Sigmoid colon (tissue), 6 donors: ENCODE measurements at regions not wholly inside any gene's neighbourhood (a gene's known extent, or its start where the extent isn't known, plus 50 kb on each side); places are given as distances from the start of the nearest gene placed in this dataset.
"Not testable (repeated sequence)": the region's sequence is repeated elsewhere in the genome, so short reads cannot be mapped to it uniquely, and the experiment has no call there.

Experiments used
- DNase-seq: peaks from one replicate; pipeline ENCODE4 v3.0.0-alpha.2; 2019
- H3K27ac ChIP-seq, 4 donors: fragments of 200-600 bp; sonication (generic); one replicate each; pipeline ENCODE4 v1.5.1; 2016 to 2019; ENCODE audit warnings: mild to moderate bottlenecking in 1 of 4
- H3K27me3 ChIP-seq, 3 donors: fragments of 200-600 bp; sonication (generic); one replicate each; pipeline ENCODE4 v1.5.1; 2019; ENCODE audit warnings: mild to moderate bottlenecking in 1 of 3
- H3K36me3 ChIP-seq, 4 donors: fragments of 200-600 bp; sonication (generic); one replicate each; pipeline ENCODE4 v1.5.1; 2016 to 2019
- H3K4me1 ChIP-seq, 4 donors: fragments of 200-600 bp; sonication (generic); one replicate each; pipeline ENCODE4 v1.5.1; 2017 to 2019
- H3K4me3 ChIP-seq, 4 donors: fragments of 200-600 bp; sonication (generic); one replicate each; pipeline ENCODE4 v1.5.1; 2017 to 2019; ENCODE audit warnings: mild to moderate bottlenecking in 2 of 4, moderate library complexity in 1 of 4
- H3K9me3 ChIP-seq, 4 donors: fragments of 200-600 bp in 3 of 4; sonication (generic) in 3 of 4; one replicate each; pipeline versions ENCODE4 v1.5.1 to v1.6.1; 2013 to 2019
- EP300 ChIP-seq, 4 donors: sonication (generic); formaldehyde crosslinking; IDR thresholded peaks; one replicate each; pipeline ENCODE4 v1.6.1; 2017; ENCODE audit warnings: antibody characterized with exemption in 4 of 4
- POLR2A ChIP-seq, 2 donors: fragments of 450-650 bp; IDR thresholded peaks; one replicate each; pipeline ENCODE4 v1.6.1; 2016; ENCODE audit warnings: antibody characterized with exemption in 2 of 2, mild to moderate bottlenecking in 2 of 2, moderate library complexity in 2 of 2
- POLR2AphosphoS5 ChIP-seq, 4 donors: sonication (generic); formaldehyde crosslinking; IDR thresholded peaks; one replicate each; pipeline ENCODE4 v1.6.1; 2017; ENCODE audit warnings: antibody characterized with exemption in 4 of 4
- WGBS, 2 donors: extraction: QIAGEN DNeasy Blood & Tissue Kit; methylation state at CpG; one replicate each; pipeline ENCODE4 v1.1.7; 2013; 5-methylcytosine and 5-hydroxymethylcytosine counted together
- intact Hi-C: fragments of 100-400 bp; cut with DNase I; formaldehyde crosslinking; loops from one replicate; pipeline ENCODE4 v1.15.1; 2023
- TF ChIP-seq, protein P1 (sequence below), 4 experiments: fragments of 450-650 bp in 3 of 4; fragments of 200-600 bp in 1 of 4; IDR thresholded peaks; one replicate each; pipeline ENCODE4 v1.5.1; 2016 to 2019; ENCODE audit warnings: antibody characterized with exemption in 4 of 4, mild to moderate bottlenecking in 3 of 4, moderate library complexity in 2 of 4
- donor health status: healthy with polysubstance abuse.
- donor health status: healthy.

DNA sequence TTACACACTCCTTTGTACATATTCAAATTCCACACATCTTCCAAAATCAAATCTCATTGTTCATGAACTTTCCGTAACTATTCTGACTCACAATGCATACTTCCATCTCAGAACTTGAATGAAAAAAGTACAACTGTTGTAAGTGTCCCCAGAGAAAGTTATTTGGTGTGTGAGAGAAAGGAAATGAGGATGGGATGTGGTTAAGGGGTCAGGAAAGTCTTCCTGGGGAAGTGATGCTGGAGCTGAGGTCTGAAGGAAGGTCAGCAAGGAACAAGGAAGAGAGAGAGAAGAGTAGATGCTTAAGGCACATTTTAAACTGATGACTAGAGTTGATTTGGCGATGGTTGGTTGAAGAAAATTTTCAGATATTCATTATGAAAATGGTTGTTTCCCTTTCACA lies 340.0 kb upstream of the STXBP6 start:
- TF ChIP-seq, protein P1, sequence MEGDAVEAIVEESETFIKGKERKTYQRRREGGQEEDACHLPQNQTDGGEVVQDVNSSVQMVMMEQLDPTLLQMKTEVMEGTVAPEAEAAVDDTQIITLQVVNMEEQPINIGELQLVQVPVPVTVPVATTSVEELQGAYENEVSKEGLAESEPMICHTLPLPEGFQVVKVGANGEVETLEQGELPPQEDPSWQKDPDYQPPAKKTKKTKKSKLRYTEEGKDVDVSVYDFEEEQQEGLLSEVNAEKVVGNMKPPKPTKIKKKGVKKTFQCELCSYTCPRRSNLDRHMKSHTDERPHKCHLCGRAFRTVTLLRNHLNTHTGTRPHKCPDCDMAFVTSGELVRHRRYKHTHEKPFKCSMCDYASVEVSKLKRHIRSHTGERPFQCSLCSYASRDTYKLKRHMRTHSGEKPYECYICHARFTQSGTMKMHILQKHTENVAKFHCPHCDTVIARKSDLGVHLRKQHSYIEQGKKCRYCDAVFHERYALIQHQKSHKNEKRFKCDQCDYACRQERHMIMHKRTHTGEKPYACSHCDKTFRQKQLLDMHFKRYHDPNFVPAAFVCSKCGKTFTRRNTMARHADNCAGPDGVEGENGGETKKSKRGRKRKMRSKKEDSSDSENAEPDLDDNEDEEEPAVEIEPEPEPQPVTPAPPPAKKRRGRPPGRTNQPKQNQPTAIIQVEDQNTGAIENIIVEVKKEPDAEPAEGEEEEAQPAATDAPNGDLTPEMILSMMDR (IDR thresholded peaks at IDR 0.05): no peak
- TF ChIP-seq POLR2A (IDR thresholded peaks at IDR 0.05) (no peak), EP300 (IDR thresholded peaks at IDR 0.05) (no peak), POLR2AphosphoS5 (IDR thresholded peaks at IDR 0.05) (no peak)
- Histone ChIP-seq H3K9me3 (peaks cover 0 to 2% (median 0%) of the 10 kb centered on the region in 4 donors), H3K27ac (no peak overlapping the region), H3K27me3 (no peaks in the 10 kb centered on the region), H3K36me3 (no peaks in the 10 kb centered on the region), H3K4me3 (no peak overlapping the region), H3K4me1 (no peaks in the 10 kb centered on the region)
- 83 to 96% methylated on average over 2 of the region's 2 CpGs for WGBS, 2 donors
- intact Hi-C loops: no loop called here
- no peak for DNase-seq

DNA sequence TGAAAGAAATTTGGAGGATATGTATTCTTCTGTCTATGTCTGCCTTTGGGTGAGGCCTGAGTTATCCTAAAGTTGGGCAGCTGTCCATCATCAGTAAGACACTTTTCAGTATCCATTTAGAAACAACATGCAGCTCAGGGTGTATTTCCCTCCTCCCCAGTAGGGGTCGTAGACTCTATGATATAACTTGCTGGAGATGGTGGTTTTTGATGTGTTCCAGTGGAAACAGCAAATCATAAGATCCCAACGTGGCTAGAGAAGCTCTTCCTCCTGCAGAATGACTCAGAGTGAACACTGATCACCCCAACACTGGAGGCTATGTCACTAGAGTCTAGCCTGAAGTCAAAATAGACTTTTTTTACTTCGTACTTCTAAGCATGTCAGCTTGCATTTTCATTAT lies 331.6 kb upstream of the STXBP6 start:
- intact Hi-C loops: no loop called here

DNA sequence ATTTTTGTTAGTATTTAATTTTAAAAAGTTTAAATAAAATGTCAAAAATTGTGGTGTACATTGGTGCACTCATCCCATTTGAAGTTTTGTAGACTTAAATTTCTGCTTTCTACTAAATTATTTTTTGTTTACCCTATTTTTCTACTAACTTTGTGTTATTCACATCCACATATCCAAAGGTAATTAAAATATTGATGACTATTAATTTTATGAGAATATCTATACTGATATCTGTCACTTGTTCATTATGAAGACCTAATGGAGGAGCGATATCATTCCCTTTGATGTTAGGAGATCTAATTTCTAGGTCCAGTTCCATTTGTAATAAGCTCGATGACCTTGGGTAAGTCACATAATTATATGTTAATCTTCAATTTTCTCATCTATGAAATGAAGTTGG lies 325.7 kb upstream of the STXBP6 start:
- peaks cover 0 to 4% (median 0%) of the 10 kb centered on the region in 4 donors for H3K9me3 ChIP-seq
- H3K4me1 ChIP-seq: no peaks in the 10 kb centered on the region
- no peak overlapping the region for H3K4me3 ChIP-seq
- no peak for DNase-seq
- H3K27ac ChIP-seq: no peak overlapping the region
- intact Hi-C loops: no loop called here
- no peaks in the 10 kb centered on the region for H3K27me3 ChIP-seq
- TF ChIP-seq POLR2A (IDR thresholded peaks at IDR 0.05) (no peak), EP300 (IDR thresholded peaks at IDR 0.05) (no peak)
- TF ChIP-seq, protein P1 (IDR thresholded peaks at IDR 0.05): no peak
- WGBS, 2 donors: 86 to 95% methylated on average over 2 of the region's 2 CpGs
- H3K36me3 ChIP-seq: no peaks in the 10 kb centered on the region

More for the DNA sequence above, 331.6 kb upstream of the STXBP6 start:
- Histone ChIP-seq H3K4me1 (no peaks in the 10 kb centered on the region), H3K9me3 (peaks cover 0 to 4% (median 0%) of the 10 kb centered on the region in 4 donors), H3K4me3 (no peak overlapping the region), H3K27me3 (no peaks in the 10 kb centered on the region), H3K36me3 (no peaks in the 10 kb centered on the region), H3K27ac (no peak overlapping the region)
- DNase-seq: no peak
- TF ChIP-seq POLR2A (IDR thresholded peaks at IDR 0.05) (no peak), EP300 (IDR thresholded peaks at IDR 0.05) (no peak), POLR2AphosphoS5 (IDR thresholded peaks at IDR 0.05) (no peak)
- TF ChIP-seq, protein P1 (IDR thresholded peaks at IDR 0.05): no peak
- WGBS, 2 donors: 19 to 37% methylated on average over 3 of the region's 3 CpGs

DNA sequence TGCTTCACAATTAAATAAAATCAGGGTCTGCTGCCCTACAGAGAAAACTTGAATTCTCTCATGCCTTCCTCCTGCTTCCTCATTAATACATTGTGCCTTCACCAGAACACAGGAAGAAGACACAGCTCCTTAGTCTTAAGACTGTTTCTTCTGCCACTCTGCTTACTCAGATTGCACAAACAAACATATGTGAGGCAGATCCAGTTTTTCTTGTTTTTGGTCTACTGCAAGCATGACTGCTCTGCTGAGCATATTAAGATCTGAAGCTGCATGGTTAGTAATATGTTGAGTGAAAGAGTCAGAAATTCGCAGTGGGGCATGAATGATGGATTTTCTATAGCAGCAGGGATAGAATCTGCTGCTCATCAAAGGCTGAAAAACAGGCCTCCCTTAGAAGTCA lies 321.1 kb upstream of the STXBP6 start:
- DNase-seq: no peak
- Histone ChIP-seq H3K27ac (no peak overlapping the region), H3K27me3 (no peaks in the 10 kb centered on the region), H3K36me3 (no peaks in the 10 kb centered on the region), H3K4me3 (no peak overlapping the region), H3K4me1 (no peaks in the 10 kb centered on the region), H3K9me3 (no peaks in the 10 kb centered on the region)
- no peak for TF ChIP-seq POLR2A (IDR thresholded peaks at IDR 0.05)
- TF ChIP-seq, protein P1 (IDR thresholded peaks at IDR 0.05): no peak
- TF ChIP-seq POLR2AphosphoS5 (IDR thresholded peaks at IDR 0.05): no peak
- TF ChIP-seq EP300 (IDR thresholded peaks at IDR 0.05): no peak
- intact Hi-C loops: no loop called here
- WGBS, 2 donors: 23 to 63% methylated on average over 1 of the region's 1 CpG

DNA sequence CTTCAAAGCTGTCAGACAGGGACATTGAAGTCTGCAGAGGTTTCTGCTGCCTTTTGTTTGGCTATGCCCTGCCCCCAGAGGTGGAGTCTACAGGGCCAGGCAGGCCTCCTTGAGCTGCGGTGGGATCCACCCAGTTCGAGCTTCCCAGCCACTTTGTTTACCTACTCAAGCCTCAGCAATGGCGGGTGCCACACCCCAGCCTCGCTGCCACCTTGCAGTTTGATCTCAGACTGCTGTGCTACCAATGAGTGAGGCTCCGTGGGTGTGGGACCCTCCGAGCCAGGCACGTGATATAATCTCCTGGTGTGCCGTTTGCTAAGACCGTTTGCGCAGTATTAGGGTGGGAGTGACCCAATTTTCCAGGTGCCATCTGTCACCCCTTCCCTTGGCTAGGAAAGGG lies 320.1 kb upstream of the STXBP6 start:
- WGBS, 2 donors: 37 to 85% methylated on average over 10 of the region's 10 CpGs
- intact Hi-C loops, DNase-seq: not testable (repeated sequence)

More for the DNA sequence above, 320.1 kb upstream of the STXBP6 start:
- H3K4me1 ChIP-seq, H3K9me3 ChIP-seq, H3K27ac ChIP-seq, H3K4me3 ChIP-seq, H3K27me3 ChIP-seq, H3K36me3 ChIP-seq: not testable (repeated sequence)
